ENCODE measurements at regions not wholly inside any gene's neighbourhood (a gene's known extent, or its start where the extent isn't known, plus 50 kb on each side); places are given as distances from the start of the nearest gene placed in this dataset.

- TF ChIP-seq, protein P1, sequence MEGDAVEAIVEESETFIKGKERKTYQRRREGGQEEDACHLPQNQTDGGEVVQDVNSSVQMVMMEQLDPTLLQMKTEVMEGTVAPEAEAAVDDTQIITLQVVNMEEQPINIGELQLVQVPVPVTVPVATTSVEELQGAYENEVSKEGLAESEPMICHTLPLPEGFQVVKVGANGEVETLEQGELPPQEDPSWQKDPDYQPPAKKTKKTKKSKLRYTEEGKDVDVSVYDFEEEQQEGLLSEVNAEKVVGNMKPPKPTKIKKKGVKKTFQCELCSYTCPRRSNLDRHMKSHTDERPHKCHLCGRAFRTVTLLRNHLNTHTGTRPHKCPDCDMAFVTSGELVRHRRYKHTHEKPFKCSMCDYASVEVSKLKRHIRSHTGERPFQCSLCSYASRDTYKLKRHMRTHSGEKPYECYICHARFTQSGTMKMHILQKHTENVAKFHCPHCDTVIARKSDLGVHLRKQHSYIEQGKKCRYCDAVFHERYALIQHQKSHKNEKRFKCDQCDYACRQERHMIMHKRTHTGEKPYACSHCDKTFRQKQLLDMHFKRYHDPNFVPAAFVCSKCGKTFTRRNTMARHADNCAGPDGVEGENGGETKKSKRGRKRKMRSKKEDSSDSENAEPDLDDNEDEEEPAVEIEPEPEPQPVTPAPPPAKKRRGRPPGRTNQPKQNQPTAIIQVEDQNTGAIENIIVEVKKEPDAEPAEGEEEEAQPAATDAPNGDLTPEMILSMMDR (IDR thresholded peaks at IDR 0.05), result no peak
- no peak for TF ChIP-seq POLR2A (IDR thresholded peaks at IDR 0.05)
Measured at GRCh38 chr6:146903451-146903850, 300.8 kb upstream of the STXBP5 start.
